Left renal pelvis (tissue), 4 donors: ENCODE measurements at regions not wholly inside any gene's neighbourhood (a gene's known extent, or its start where the extent isn't known, plus 50 kb on each side); places are given as distances from the start of the nearest gene placed in this dataset.
"Not testable (repeated sequence)": the region's sequence is repeated elsewhere in the genome, so short reads cannot be mapped to it uniquely, and the experiment has no call there.

Experiments
- DNase-seq, 4 donors: peaks; one replicate each; pipeline ENCODE4 v3.0.0-alpha.2; 2013; ENCODE audit warnings: low read depth in 4 of 4, low spot score in 3 of 4

- DNase-seq: no peak
Observed at GRCh38 chrX:65610481-65610880, 57.0 kb upstream of the MSN start.

DNA sequence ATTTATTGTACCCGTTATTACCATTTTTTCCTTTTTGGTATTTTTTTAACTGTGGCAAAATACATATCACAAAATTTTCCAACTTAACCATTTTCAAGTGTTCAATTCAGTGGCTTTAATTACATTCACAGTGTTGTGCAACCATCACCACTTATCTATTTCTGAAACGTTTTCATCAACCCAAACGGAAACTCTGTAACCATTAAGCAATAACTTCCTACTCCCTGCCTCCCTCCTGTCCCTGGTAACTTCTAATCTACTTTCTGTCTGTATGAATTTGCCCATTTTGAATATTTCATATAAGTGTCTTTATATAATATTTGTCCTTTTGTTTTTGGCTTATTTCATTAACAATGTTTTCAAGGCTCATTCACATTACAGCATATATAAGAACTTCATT lies 57.4 kb upstream of the MSN start:
- DNase-seq: no peak

DNA sequence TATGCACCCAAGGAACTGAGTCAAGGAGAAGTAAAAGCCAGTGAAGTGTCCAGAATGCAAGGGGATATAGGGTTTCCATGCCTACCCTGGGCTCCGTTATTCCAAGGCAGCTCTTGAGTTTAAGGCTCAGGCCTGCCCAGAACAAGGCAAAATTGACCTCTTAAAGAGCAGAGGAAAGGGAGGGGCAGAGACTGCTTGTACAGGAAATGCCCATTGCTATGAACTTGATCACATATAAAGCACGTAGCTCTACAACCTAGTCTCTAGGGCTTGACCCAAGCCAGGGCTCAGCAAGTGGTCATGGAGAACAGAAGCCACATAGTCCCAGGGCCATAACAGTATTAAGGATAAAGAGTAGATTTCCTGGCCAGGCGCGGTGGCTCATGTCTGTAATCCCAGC lies 58.2 kb upstream of the MSN start:
- no peak for DNase-seq

GRCh38 chrX:65608026-65608425 lies 59.4 kb upstream of the MSN start:
- no peak for DNase-seq

- DNase-seq: no peak
Observed at GRCh38 chrX:65607070-65607742, 60.2 kb upstream of the MSN start.

- no peak for DNase-seq
Observed at GRCh38 chrX:65602221-65602560, 65.3 kb upstream of the MSN start.

- DNase-seq: peak in 2 of 4 donors; percentile 19
Observed at GRCh38 chrX:65601530-65602220, 65.8 kb upstream of the MSN start.

DNA sequence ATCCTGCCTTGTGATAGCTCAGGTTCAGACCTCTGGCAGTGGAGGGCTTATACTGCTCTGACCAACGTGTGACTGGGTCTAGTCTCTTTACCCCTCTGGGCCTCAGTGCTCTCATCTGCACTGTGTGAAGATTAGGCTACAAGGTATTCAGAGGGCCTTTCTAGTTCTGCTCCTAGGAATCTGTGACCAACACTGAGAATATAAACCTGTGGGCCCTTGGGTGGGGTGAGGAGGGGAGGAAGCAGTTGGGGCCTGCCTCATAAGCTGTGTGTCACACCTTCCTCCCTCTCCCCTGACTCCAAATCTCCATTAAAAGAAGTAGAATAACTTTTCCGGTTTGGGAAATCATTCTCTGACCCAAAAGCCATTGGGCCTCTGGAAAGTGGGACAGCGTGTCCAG lies 66.3 kb upstream of the MSN start:
- DNase-seq: no peak

DNA sequence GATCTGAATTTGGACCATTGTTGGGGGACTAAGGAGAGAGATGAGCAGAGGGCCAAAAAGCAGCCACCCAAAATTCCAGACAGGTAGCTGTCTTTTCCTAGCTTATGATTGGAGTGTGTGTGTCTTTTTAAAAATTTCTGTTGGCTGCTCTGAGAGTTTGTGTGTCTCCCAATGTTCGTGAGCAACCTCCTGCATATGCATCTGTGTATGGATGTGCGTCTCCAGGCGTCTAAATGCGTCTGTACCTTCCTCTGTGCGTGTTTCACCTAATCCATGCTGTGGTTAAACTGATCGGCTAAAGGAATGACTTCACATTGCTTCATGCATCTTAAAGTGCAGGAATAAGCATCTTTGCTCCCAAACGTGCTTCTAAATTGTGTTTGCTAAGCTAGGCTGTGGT lies 65.5 kb upstream of the LAS1L start:
- DNase-seq: no peak

DNA sequence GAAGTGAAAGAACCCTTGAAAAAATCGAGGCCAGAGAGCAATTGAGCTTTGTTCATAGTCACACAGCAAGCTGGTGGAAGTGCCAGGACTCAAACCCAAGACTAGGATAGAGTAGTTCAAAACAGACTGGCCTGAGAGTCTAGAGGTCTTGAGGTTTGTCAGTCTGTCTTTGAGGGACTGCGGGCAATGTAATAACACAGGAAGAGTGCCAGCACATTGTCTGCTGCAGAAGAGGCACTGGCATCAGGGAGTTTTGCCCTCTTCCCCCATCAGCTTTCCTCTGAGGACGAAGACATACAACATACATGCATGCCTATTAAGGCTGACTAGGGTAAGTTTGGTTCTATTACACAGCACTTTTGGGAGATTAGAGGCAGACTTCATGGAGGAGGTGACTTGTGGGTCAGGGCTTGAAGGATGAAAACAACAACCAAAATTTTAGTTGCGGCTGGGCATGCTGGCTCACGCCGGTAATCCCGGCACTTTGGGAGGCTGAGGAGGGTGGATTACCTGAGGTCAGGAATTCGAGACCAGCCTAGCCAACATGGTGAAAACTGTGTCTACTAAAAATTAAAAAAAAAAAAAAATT lies 64.1 kb upstream of the LAS1L start:
- no peak for DNase-seq

DNA sequence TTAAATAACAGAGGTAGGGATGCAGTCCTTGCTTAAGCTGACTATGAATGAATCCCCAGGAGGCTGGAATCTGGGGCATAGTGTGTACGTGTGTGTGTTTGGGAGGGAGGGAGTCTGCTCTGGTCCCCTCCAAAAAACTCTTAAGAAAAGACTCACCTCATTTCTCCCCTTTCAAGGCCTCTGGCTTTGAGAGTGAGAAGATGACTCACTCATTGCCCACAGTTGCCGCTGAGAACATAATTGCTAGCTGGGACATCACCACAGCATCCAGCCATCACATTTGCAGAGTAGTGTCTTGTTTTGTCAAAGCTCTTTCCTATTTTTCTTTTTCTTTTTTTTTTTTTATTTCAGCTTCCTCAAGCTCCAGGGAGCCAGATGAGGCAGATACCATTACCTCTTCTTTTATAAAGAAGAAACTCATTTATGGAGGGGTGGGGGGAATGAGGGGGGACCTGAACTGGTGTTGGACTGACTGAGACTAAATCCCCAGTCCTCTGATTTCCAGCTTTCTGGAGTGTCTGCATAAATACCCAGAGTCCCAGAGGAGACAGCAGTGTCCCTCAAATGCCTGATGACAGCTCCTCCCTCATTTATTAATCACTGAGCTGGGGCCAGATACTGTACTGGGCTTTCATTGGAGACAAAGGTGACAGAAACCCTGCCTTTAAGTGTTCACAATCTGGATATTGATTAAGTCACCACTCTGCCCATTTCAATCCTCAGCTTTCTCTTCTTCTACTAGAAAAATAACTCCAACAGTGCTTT lies 61.9 kb upstream of the LAS1L start:
- no peak for DNase-seq

DNA sequence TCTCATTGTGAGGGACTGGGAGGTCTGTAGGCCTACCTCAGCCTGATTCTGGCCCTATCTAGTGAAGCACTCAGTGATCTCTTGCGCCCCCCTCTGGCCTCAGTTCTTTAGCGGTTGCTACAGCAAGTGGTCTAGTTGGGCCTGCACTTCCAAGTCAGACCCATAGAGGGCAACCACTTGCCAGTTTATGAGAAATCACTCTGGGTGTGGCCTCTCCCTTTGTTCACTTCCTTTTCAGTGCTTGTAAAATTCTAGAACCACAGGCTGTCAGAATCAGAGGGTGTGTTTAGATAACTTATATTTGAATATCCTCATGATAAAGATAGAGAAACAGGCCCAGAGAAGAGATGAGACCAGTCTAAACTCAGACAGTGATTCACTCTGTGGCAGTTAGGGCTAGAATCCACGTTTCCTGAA lies 60.9 kb upstream of the LAS1L start:
- peak; percentile 61 to 80 (median 76) for DNase-seq

DNA sequence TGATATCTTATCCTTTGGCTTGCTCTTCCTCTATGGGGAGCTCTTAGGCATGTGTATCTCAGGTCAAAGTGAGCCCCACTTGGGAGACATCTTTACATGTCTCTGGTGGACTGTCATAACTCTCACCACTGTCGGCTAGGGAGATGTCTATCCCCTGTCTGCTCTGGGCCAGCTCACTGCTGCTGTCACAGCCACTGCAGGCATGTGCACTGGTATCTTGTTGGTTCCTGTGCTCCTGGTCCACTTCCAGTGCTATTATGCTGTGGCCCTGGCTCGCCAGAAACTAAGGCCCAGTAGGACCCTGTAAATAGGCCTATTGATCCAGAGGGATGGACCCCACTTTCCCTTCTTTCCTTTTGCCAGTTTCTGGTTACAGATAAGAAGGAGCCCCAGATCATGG lies 56.6 kb upstream of the LAS1L start:
- no peak for DNase-seq

GRCh38 chrX:65589304-65589703 lies 54.7 kb upstream of the LAS1L start:
- DNase-seq: no peak

- DNase-seq: no peak
Observed at GRCh38 chrX:65588795-65589194, 54.2 kb upstream of the LAS1L start.

- peak in 3 of 4 donors; percentile 15 to 27 (median 18) for DNase-seq
Observed at GRCh38 chrX:65587616-65588526, 53.3 kb upstream of the LAS1L start.

- no peak for DNase-seq
Observed at GRCh38 chrX:65586491-65586890, 51.9 kb upstream of the LAS1L start.

DNA sequence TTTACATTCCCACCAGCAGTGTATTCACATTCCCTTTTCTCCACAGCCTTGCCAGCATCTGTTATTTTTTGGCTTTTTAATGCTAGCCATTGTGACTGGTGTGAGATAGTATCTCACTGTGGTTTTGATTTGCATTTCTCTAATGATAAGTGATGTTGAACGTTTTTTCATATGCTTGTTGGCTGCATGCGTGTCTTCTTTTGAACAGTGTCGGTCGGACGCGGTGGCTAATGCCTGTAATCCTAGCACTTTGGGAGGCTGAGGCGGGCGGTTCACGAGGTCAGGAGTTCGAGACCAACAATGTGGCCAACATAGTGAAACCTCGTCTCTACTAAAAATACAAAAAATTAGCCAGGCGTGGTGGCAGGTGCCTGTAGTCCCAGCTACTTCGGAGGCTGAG lies 50.6 kb upstream of the LAS1L start:
- DNase-seq: not testable (repeated sequence)
